ENCODE measurements at regions not wholly inside any gene's neighbourhood (a gene's known extent, or its start where the extent isn't known, plus 50 kb on each side); places are given as distances from the start of the nearest gene placed in this dataset.

DNA sequence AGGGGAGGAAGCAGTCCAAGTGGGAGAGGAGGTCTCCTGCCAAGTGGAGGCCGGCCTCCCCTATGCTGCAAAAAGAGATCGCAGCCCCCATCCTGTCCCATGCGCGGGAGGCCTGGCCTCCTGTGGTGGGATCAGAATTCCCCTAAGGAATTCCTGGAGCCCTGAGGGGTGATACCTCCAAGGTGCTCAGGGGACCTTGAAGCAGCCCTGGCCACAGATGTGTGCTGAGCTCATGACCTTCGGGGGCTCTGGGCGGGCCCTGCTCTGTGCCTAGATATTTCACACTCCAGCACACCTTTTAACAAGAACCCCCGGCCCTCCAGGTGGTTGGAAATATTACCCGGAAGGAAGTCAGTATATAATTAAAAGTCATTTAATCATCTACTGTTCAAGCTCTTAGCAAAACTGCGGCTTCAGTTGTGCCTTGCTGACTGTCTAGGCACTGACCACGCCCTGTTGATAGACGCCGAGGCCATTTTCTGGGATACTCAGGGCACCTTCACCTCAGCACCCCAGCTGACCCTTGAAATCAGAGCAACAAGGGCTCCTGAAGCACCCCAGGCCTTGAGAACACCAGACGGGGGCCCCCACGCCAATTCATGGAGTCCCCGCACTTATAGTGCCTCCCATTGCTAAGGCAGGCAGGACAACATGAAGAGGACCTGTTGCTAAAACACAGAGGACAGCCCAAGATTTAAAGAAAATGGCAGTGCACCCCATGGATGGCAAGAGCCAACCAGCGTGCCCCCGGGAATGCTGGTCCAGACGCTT, 119.1 kb downstream of the NDUFA10 start:
- DNase-seq: no peak

DNA sequence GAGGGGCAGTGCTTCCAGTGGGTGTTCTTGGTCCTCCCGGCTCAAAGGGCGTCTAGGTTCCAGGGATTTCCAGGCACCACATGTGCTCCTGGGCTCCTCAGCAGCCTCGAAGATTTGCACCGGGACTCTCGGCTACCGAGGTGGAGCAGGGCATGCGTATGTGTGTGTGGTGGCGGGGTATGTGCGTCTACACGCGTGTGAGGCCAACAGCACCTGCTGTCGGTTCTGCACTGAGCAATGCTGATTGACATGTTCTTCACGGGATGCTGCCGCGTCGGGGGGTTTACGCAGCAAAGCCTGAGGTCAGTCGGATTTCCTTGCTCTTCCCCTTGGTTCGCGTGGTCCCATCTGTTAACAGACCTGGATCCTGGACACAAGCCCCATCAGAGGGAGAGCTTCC, 119.8 kb downstream of the NDUFA10 start:
- DNase-seq: no peak

DNA sequence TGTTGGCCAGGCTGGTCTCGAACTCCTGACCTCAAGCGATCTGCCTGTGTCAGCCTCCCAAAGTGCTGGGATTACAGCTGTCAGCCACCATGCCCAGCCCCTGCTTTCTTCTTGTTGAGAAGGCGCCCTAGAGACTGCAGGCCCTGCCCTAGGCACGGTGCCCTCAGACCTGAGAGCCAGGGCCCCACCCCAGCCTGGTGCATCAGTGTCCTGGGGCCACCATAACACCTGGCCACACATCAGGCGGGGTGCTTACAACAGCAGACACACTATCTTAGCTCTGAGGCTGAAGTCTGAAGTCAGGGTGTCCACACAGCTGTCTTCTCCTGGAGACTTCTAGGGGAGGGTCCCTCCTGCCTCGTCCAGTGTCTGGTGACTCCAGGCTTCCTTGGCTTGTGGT, 120.6 kb downstream of the NDUFA10 start:
- no peak for DNase-seq

DNA sequence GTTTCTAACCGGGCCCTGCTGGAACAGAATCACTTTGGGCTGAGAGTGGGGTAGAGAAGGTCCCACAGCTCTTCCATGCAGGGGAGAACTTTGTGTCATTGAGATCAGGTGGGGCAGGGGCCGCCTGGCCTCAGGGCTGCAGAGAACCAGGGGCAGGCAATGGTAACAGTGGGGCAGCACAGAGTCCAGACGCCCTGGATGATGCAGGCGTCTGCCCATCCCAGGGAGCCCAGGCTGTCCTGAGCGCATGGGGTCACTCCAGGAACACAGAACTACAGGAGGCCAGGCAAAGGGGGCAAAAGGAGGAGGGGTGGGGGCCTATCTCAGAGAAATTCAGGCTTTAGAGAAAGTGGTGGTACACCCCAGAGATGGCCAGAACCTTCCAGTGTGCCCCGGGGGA, 121.3 kb downstream of the NDUFA10 start:
- no peak for DNase-seq

DNA sequence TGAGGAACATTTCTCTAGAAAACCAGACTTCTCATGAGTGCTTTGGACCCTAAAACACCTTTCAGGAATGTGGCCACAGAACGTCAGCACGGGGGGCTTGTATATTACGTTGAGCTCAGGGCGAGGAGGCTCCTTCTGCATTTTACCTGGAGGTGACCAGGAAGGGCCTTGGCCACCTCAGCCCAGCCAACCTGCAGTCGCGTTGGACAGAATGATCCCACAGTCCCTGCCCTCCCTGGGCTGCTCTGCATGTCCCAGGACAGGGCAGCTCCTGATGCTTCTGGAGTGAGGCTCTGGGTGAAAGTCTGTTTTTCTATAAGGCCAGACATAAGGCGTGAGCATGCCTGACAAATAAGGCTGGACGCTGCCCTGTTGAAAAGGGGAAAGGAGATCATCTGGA, 121.9 kb downstream of the NDUFA10 start:
- no peak for DNase-seq

DNA sequence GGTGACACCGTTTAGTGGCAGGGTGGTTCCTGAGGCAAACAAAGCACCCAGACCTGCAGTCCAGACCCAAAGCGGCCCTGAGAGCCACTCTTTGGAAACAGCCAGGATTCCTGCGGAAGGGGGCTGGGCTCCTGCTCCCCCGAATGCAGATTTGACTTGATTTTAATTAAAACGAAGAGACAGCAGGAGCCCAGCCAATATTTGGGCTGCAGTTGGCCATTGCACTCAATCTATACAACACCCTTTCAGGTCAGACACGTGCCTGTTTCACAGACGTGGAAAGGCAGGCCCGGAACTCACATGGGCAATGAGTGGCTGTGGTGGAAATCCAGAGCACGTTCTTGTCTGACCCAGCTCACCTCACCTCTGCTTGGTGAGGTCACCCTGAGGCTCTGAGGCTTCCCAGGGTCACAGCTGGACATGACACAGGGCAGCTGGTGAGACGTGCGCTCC, 122.4 kb downstream of the NDUFA10 start:
- no peak for DNase-seq

DNA sequence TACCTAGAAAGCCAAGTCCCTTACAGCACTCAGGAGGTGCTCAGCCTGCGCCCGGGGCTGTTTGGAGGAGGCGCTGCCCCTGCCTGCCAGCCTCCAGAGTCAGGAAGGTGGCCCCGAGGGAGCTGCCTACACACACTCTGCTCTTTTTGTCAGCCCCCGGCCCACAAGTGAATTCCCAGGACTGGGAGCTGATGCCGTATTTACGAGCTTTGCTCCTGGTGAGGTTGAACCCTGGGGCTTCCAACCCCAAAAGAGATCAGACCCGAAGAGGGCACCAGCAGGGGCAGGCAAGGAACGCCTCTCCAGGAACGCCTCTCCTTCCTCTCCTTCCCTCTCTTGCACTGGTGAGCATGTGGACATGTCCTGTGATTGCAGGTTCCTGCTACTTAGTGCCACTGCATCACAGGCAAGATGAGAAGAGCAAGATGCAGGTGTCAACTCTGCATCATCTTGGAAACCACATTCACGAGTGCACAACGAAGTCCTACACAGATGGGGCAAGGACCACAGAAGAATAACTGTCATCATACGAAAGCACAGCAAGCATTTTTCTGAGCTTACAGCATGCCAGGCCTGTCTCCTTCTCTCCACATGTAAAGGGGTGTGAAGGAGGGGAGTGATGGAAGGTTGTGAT, 126.7 kb downstream of the NDUFA10 start:
- DNase-seq: no peak

DNA sequence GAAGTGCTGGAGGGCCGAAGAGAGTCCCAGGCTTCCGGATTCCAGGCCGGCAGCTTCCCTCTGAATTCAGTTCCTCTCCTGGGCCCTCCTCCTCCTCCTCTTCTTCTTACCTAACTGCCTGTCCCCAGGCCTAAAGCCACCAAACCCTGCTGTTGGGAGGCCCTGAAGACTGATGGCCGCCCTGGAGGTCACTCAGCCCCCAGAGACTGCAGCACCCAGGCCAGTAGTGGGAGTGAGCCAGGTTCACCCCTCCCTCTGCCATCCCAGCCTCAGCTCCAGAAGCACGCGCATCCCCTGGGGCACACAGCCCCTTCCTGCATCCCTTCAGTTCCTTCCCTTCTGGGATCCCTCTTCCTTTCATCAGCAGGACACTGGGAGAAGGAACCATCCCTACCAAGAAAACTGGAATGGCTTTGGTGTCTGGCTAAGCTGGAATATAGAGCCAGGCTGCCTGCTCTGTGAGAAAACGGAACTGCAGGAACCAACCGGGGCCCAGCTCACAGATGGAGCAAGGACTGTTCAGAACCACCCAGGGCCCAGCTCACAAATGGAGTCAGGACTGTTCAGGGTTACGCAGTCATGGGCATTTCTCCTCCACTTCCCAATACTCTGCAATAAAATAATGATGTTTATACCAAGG, 127.4 kb downstream of the NDUFA10 start:
- DNase-seq: no peak

DNA sequence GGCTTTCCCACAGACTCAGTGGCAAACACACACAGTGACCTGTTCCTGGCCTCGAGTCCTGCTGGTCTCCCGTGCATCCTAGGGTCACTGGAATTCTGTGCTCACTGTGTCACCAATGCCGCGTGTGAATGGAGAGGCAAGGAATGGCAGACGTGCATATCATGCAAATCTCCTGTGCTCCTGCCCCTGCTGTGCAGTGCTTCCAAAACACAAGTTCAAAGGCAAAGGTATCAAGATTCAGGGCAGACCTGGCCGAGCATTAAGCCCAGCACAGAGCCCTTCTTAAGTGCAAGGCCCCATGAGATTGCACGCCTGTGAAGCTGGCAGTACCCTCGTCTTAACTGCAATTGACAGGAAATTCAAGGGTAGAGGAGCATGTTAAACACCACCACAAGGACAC, 129.1 kb downstream of the NDUFA10 start:
- no peak for DNase-seq

DNA sequence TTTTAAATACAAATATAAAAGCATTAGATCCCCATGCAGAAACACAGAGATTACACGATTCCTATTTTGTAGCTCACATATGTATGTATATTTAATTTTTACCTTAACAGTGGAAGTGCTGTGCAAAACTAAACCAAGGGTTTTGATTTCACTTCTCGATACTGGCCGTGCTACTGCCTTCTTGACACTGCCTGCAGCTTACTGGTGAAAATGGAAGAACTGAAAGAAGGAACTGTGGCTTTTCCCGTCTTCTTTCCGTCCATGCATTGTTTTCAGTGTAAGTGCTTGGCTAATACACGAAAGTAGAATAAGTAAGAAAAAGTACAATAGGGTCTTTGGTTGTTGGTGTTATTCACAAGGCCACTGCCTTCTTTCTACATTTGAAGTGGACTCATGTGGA, 129.5 kb downstream of the NDUFA10 start:
- no peak for DNase-seq

DNA sequence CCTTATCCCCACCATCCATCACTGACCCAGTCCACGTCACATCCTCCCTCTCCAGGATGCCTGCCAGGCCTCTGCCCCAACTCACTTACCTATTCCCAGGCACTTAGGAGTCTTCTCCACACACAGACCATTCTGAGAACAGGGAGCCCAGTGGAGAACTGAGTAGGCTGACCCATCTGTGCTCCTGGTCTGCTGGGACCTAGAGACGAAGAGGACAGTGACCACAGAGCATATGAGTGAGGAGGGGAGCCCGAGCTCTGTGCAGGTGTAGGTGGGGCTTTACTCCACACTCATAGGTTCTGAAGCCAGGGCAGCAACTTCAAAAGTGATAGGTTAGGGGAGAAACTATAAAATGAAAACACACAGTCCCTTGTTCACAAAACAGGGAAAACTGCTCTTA, 130.0 kb downstream of the NDUFA10 start:
- no peak for DNase-seq

DNA sequence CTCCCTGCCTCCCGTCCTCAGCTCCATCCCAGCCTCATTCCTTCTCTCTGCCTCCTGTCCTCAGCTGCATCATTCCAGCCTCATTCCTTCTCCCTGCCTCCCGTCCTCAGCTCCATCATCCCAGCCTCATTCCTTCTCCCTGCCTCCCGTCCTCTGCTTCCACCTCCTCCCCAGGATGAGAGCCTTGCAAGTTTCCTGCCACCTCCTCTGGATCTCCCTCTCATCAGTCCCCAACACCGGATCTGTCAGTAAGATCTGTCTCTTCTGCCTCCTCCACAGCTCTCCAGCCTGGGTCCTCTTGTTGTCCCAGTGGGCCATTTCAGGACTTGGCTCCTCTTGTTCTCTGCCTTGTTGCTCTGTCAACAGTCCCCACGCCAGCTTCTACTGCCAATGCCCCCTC, 130.9 kb downstream of the NDUFA10 start:
- no peak for DNase-seq

DNA sequence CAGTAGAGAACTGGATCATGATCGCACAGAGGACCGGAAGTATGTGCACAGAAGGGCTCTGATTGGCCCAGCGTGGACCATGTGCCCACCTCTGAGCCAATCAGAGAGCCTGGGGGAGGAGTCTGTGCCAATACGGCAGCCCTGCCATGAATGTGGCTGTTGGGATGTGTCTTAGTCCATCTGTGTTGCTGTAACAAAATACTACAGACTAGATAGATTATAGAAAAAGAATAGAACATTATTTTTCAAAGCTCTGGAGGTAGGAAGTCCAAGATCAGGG, 132.0 kb downstream of the NDUFA10 start:
- DNase-seq: no peak

DNA sequence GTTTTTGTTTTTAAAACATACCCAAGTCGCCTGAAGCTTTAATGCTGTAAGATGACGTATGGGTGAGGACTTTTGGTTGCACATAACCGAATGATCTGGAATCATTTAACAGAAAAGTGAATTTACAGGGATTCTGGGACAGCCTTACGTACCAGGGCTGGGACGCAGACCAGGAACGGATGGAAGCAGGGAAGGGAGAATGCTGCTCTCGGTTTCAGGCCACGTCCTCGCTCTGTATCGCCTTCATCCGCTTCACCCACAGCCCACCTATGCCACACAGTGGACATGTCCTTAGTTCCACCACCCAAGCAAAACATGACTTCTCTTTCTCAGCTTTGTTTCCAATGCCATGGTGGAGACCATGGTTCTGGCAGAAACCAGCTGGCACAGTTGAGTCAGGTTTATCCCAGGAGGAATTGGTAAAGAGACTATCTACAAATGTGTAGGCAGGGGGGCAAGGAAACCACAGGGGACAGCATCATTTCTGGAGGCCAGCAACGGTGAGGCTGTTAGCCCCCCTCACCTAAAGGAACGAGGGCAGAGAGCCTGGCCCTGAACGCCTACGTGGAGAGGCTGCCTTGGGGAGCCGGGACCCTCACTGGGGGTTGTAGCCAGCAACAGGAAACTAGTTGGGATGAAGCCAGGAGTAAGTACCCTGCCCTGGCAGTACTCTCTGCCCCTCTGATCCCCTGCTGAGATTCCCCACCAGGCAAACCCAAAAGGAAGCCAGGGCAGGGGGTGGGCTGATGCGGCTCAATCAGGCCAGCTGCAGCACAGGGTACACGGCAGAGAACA, 132.5 kb downstream of the NDUFA10 start:
- no peak for DNase-seq

DNA sequence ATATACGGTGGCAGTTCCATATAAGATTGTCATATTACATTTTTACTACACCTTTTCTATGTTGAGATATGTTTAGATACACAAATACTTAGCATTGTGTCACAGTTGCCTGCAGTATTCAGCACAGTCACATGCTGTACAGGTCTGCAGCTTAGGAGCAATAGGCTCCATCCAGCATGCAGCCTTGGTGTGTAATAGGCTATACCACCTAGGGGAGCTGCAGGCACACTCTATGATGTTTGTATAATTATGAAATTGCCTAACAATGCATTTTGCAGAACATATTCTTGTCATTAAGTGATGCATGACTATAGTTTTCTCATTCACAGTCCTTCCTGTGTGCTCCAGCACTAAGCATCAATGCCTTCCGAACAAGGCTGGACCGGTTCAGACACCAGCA, 133.4 kb downstream of the NDUFA10 start:
- DNase-seq: no peak

DNA sequence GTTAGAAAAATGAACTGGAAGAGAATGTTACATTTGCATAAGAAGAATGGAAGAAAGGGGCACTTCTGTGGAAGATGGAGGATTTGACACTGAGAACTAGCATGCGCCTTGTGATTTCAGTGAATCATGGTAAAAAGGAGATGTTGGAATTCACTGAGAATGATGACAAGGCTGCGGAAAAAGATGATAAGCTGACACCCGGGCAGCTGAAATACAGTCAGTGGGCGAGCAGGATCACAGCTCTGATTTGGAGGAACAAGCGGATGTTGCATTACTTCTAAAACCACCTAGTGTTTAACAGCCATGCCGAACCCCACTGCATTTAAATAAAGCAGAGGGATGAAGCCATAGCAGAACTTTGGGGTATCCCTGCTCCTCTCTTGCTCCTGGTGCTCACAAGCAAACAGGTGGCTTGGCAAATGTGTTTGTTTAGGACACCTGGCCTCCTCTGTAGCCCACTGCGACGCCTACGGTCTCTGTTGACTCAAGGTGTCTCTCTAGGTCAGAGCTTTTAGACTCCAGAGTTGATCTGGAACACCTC, 134.9 kb downstream of the NDUFA10 start:
- no peak for DNase-seq

DNA sequence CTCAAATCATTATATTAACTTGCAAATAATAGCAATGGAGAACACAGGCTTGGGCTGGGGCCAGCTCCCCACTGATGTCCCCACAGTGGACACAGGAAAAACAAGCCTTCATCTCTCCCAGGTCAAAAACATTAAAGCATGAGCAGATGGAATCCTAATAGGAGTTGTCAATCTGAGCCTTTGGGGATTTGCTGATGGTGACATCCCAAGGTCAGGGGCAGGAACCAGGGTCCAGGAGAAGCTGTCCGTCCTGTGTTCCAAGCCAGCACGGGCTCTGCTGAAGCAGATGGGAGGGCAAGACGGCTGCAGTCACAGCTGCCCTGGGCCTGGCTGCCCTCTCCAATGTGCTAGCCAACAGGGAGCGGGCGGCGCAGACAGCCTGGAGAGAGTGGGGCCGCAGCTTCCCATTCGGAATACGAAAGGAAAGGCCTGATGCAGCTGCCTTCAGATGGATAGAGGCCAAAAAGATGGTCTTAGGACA, 135.5 kb downstream of the NDUFA10 start:
- no peak for DNase-seq

DNA sequence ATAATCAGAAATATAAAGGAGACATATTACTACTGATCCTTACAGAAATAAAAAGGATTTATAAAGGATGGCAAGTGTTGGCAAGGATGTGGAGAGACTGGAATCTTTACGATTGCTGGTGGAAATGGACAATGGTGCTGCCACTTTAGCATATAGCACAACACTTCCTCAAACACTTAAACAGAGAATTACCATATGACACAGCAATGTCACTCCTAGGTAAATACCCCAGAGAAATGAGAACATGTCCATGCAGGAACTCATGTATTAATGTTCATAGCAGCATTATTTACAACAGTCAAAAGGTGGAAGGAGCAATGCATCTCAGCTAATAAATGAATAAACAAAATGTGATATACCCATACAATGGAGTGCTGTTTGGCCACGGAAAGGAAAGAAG, 137.5 kb downstream of the NDUFA10 start:
- no peak for DNase-seq

DNA sequence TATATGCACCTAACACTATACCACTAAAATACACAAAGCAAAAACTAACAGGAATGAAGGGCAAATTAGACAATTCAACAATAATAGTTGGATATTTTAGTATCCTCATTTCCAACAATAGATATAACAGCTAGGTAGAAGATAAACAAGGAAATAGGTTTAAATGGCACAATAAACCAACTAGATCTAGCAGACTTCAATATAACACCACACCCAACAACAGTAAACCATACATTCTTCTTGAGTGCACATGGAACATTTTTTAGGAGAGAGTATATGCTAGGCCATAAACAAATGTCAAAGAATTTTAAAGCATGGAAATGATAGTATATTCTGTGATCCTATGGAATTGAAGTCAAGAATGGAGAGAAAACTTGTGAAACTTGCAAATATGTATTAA, 138.4 kb downstream of the NDUFA10 start:
- DNase-seq: no peak

DNA sequence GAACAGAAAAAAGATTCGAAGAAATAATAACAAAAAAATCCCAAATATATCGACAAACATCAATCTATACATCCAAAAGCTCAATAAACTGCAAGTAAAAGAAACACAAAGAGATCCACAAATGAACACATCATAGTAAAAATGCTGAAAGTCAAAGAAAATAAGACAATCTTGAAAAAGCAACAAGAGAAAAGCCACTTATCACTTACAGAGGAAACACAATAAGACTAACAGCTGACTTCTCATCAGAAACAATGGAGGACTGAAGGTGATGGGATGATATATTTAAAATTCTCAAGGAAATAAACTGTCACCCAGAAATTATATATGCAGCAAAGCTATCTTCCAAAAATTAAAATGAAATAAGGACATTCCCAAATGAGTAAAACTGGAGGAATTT, 140.3 kb downstream of the NDUFA10 start:
- no peak for DNase-seq

DNA sequence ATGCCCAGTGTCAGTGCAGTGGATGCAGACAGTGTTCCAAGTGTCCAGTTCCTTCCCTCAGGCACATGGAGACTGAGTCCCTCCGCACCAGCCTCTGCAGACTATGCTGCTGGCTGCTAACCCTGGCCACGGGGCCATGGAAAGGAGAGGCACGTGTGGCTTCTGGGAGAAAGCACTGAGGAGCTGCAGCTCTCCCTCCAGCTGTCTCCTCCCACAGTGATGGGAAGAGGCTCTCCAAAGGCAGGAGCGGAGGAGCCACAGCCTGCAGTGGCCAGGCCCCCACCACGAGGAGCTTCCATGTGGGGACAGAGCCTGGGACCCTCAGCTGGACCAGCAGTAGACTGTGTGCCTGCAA, 141.1 kb downstream of the NDUFA10 start:
- no peak for DNase-seq

DNA sequence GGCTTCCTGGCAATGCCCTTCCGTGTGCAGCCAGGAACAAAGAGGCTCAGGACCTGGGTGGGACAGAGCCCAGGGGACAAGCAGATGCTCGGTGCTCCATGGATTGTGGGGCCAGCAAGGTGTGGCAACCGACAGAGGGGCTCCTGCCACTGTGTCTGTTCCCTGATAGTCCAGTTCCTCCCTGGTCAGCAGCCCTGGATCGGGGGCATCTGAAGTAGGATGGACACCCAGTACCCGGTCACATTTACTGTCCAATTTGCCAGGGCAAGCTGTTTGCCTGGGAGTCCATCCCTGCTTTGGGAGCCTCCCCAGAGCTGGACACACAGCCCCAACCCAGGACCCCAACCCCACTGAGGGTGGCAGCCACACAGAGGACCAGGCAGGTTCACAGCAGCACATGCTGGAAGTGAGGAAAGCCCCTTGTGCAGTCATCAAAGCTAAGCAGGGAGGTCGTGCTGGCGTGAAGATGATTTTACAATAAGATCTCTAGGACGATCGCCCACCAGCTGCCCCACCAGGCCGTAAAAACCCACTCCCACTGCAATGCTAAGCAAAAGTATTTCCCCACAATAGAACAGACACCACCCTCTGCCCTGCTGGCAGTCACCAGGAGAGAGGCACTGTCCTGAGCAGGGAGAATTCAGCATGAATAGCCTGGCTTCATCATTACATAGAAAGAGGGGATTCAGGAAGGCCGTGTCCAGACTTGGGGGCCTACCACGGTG, 141.7 kb downstream of the NDUFA10 start:
- DNase-seq: no peak

DNA sequence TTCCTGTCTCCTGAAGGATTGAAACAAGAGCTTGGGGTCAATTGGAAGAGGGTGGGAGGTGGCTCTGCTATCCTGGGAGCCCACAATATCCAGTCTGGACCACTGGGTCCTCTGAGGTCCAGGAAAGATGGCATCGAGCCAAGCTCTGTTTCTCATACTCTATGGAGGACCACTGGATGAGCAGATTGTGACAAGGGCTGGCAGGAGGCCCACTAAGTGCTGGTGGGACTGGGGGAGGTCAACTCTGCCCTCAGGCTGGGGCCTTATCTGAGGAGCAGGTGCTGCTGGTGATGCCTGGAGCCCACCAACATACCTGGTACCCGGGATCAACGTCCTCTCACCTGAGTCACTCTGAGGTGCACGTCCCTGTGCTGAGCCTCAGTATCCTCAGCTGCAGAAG, 142.4 kb downstream of the NDUFA10 start:
- DNase-seq: no peak

Data from activated naive CD4-positive, alpha-beta T cell (primary cell).